NCI-H774 (cell line): ENCODE measurements at regions not wholly inside any gene's neighbourhood (a gene's known extent, or its start where the extent isn't known, plus 50 kb on each side); places are given as distances from the start of the nearest gene placed in this dataset.
"Not testable (repeated sequence)": the region's sequence is repeated elsewhere in the genome, so short reads cannot be mapped to it uniquely, and the experiment has no call there.

ENCODE experiments used
- DNase-seq: peaks from one replicate; lab custom pipeline; 2025; lab: John Stamatoyannopoulos, UW

GRCh38 chr3:88000853-88001252, 58.0 kb downstream of the CGGBP1 start:
- DNase-seq, result no peak

DNA sequence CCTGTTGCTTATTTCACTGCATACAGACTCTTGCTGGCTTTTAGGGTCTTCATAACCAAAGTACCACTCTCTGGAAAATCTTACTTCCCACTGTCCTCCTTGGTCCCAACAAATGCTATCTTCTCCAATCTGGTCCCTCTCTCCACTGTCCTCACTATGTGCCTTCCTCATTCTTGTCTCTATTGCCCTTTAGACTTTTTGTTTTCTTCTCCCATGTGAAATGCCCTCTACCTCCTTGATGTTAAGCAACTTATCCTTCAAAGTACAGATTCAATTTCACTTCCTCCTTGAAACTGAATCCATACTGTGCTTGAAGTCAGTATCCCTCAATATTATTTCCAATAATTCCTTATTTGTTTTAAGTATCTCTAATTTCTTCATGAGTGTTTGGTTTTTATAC, 60.8 kb downstream of the CGGBP1 start:
- DNase-seq, result no peak

GRCh38 chr3:87997298-87997697, 61.5 kb downstream of the CGGBP1 start:
- no peak for DNase-seq

DNA sequence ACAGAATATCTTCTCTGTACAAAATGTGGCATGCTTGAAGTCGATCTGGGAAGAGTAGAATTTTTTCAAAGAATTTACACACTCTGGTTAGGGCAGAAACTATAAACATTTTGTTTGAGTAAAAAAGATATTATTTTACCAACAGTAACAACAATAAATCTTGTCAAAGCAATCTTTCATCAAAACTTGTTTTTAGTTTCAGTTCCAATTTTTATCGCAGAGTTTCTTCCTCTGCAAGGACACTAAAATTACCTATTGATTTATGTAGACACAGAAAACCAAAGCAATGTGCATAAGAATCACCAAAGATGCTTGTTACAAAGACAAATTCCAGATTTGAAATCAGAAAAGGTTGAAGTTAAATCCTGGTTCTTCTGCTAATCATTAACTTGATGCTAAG, 61.9 kb downstream of the CGGBP1 start:
- DNase-seq, result no peak

DNA sequence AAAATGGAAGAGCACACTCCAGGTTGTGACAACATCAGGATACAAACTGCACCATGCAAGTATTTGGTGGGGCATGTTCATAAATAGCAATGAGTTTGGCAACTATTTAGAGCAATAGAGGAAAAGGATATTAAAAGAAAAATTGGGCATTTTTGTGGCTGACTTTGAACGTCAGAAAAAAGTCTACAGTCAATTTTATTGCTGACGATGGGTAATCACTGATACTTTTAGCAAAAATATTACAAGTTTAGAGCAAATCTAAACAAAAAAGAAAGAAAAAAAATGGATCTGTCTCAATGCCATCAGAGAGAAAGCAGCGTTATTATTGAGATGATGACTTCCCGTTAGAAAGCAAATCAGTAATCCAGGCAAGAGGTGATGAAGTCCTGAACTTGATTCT, 65.2 kb downstream of the CGGBP1 start:
- DNase-seq, result no peak

- no peak for DNase-seq
Observed at GRCh38 chr3:87987952-87988351, 70.9 kb downstream of the CGGBP1 start.

DNA sequence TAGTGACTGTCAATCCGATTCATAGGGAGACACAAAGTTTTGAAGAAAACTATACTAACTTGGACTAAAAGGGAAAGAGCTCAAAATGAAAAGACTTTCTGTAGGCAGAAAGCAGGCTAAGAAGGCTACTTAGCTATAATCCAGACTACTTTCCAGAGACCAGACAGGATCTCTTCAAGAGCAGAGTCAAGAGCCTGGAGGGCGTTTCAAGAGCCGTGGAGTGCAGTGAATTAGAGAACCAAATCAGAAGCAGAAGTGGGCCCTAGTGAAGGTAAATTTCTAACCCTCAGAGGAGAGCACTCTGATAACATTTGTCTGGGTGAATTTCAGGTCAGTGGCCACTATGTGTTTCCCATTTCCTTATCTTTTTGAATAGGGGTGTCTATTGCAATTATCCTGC, 76.4 kb downstream of the CGGBP1 start:
- DNase-seq, result no peak

DNA sequence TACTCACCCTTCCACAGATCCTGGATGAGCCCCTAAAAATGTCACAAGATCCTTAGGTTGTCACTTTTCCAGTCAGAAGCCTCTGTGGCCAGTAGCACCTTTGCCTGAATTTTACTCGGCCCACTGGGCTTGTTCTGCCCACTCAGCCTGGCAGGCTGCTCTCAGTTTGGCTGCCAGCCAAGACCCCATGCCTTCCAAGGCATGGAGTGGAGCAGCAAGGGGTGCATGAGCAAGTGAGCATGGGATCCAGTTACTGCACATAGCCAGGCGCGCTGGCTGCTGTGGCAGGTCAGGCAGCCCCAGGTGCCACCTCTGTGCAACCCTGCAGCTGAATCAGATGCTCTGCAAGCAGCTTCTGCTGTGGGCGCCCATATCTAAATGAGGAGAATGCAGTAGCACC, 79.3 kb downstream of the CGGBP1 start:
- DNase-seq, result no peak

DNA sequence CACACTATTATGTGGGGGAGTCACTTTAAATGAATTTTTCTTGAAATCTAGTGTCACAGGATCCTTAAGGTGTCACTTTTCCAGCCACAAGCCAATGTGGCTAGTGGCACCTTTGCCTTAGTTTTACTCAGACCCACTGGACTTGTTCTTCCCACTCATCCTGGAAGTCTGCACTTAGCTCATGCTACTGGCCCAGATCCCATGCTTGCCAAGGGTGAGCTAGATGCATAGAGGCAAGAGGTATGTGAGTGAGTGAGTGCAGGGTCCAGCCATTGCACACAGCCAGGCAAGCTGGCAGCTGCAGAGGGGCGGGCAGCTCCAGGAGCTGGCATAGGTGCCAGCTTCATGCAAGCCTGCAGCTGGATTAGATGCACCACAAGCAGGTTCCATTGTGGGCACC, 81.0 kb downstream of the CGGBP1 start:
- no peak for DNase-seq

DNA sequence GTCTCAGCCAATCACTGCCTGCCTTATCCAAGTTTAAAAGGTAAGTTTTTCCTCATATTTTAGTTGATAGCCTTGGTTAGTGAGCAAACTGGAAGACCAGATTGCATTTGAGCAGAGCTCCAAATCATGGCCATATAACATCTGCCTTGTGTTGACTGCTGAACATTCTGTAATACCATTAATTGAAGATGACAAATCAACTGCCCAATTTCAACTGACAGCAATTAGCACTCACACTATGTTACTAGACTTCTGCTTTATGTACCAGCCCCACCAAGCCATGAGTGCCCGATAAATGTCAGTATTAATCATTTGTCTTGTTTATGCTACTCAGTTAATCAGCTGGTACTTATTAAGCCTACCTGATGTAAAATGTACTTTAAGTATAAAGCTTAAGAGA, 83.1 kb downstream of the CGGBP1 start:
- DNase-seq, result peak; percentile 26

GRCh38 chr3:87973906-87974305, 84.9 kb downstream of the CGGBP1 start:
- DNase-seq, result no peak

DNA sequence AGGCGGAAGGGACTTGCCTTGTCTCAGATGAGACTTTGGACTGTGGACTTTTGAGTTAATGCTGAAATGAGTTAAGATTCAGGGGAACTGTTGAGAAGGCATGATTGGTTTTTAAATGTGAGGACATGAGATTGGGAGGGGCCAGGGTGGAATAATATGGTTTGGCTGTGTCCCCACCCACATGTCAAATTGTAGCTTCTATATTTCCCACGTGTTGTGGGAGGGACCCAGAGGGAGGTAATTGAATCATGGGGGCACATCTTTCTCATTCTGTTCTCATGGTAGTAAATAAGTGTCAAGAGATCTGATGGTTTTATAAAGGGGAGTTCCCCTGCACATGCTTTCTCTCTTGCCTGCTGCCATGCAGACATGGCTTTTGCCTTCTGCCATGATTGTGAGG, 89.2 kb downstream of the CGGBP1 start:
- DNase-seq, result no peak

GRCh38 chr3:87968668-87969067, 90.1 kb downstream of the CGGBP1 start:
- no peak for DNase-seq

DNA sequence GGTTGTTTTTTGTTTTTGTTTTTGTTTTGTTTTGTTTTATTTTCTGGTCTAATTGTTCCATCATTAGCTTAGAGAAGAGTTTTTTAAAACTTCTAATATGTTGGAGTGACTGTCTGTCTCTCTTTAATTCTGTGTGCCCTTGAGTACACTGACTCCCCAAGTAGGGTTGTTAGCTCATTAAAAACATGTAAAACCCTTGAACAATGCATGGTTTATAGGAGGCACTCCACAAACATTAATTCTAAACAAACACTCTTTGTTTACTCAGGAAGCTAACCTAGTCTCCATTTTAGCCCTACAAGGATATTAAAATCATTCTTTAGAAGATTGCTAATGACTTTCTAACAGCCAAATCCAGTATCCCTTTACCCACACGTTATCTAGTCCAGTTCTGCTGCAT, 100.5 kb downstream of the CGGBP1 start:
- no peak for DNase-seq

DNA sequence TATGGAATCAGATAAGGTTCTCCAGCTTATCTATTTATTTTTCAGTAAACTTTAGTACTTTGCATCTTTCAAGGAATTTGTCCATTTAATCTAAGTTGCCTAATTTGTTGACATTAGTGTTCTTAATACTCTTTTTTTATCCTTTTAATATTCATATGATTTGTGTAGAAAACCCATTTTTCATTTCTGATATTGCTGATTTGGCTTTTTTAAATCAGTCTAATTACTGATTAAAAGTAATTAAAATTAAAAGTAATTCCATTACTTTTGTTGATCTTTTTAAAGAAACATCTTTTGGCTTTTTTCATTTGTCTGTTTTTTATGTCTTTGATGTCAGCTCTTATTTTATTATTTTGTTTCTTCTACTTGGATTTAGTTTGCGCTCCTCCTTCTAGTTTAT, 101.2 kb downstream of the CGGBP1 start:
- DNase-seq, result no peak

DNA sequence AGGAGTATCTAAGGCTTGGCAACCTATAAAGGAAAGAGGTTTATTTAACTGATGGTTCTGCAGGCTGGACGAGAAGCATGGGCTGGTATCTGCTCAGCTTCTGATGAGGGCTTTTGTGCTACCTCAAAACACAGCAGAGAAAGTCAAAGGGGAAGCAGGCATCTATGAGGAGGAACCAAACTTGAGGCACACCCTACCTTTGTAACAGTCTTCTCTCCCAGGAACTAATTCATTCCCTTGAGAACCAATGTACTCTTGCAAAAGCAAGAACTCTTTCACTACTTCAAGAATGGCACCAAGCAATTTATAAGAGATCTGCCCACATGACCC, 109.0 kb downstream of the CGGBP1 start:
- DNase-seq, result no peak

DNA sequence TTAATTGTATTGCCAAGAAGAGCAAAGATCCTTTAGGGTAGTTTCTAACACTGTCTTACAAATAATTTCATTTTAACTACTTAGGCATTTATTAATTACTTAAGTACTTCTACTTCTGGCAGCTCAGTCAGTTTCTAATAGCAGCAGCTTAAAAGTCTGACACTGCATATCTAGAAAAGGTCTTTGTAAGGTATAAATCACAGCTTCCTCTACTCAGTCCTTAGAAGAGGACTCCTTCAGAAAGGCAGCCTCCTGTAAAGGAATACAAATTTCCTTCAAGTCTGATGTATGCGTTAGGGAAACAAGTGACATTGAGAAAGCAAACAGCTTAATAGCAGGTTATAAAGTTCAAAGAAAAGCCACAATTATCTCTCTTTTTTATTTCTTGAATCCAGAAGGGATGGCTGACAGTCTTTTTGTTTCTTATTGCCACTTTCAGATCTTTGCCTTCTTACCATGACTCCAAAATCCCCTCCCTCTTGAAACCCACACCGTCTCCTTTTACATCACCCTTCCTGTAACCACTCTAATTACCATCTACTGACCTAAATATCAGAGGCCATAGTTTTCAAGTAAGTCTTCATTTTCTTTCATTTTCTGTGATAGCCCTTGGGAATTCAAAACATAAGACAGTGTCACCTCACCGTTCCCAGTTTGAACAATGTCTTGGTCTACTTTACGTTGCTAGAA, 109.5 kb downstream of the CGGBP1 start:
- no peak for DNase-seq

DNA sequence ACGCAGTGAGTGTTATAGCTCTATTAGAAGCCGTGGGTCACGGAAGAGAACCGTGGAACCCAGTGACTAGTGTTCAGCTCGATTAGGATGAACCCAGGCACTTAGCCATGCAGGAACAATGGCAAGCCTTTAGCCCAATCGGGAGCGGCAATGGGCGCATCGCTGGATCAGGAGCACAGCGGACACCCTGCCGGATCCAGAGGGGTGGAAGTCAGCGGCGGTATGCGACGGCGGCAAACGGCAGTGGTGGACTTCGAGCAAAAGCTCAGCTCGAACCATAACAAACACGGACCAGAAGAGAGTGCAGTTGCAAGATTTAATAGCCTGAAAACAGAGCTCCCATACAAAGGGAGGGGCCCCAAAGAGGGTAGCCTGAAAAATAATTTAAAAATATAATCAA, 112.8 kb downstream of the CGGBP1 start:
- DNase-seq, result not testable (repeated sequence)

DNA sequence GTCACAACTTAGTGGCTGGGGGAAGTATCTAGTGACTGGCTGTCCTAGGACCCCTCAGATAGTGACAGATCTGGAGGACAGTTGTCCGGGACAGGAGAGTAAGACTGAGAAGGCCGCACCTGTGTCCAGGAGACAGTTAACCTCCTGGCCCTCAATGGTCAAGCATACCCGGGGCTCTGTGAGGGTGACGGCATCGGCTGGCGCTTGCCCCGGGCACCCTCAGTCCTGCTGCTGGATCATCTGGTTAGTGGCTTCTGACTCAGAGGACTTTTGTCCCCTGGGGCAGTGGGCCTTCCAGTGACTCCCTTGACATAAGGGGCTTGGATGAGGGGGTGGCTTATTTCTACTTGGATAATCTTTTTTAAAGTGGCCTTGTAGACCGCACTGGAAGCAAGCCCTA, 116.5 kb downstream of the CGGBP1 start:
- DNase-seq, result not testable (repeated sequence)

DNA sequence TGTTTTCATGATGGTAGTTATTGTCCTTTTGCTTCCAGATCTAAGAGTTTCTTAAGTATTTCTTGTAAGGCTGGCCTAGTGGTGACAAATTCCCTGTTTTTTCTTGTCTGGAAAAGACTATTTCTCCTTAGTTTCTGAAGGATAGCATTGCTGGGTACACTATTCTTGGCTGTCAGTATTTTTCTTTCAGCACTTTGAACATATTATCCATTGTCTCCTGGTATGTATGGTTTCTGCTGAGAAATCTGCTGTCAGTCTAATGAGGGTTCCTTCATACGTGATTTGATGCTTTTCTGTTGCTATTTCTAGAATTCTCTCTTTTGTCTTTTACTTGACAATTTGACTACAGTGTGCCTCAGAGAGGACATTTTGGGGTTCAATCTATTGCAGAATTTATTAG, 134.3 kb downstream of the CGGBP1 start:
- DNase-seq, result no peak

DNA sequence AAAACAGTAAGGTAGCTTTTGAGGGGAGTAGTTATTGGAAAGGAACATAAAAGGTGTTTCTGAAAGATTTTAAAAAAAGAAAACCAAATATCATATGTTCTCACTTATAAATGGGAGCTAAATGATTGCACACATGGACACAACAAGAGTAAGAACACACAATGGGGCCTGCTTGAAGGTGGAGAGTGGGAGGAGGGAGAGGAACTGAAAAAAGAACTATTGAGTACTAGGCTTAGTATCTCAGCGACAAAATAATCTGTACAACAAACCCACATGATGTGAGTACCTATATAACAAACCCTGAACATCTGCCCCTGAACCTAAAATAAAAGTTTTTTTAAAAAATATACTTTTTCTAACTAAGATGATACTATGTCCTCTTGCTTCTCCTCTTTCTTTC, 138.3 kb downstream of the CGGBP1 start:
- DNase-seq, result no peak

DNA sequence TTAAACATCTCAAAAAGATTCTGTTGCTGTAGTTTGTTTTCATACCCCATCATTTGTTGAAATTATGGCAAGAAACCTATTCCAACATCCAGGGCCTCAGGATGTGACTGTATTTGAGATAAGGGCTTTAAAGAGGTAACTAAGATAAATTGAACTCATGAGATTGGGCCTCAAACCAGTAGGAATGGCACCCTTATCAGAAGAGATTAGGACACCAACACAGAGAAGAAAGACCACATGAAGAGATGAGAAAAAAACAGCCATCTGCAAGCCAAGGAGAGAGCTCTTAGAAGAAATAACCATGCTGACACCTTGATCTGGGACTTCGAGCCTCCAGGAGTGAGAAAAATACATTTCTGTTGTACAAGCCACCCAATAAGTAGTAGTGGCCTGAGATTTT, 157.7 kb downstream of the CGGBP1 start:
- DNase-seq, result no peak

GRCh38 chr3:87900061-87900460, 158.7 kb downstream of the CGGBP1 start:
- no peak for DNase-seq

DNA sequence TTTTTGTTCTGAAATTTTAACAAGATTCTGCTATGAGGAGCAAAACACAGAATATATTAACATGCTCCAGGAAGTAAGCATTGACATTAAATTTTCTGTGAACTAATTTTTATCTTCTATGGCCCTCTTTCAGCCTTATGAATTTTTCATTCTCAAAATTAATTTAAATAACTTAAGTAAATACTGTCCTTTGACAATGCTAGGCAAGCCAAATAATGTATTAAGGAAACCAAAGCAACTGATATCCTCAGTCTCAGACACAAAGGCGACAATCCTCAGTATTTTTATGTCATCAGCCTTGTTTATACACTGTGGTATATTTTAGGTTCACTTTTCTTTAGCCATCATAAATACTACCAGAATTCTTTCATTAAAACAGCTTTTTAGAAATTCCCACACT, 159.8 kb downstream of the CGGBP1 start:
- no peak for DNase-seq

GRCh38 chr3:87895983-87896382, 162.8 kb downstream of the CGGBP1 start:
- no peak for DNase-seq
